ENCODE measurements at regions not wholly inside any gene's neighbourhood (a gene's known extent, or its start where the extent isn't known, plus 50 kb on each side); places are given as distances from the start of the nearest gene placed in this dataset.

- no peak for TF ChIP-seq CTCF (conservative IDR thresholded peaks at IDR 0.05)
- no peak overlapping the region for H3K27ac ChIP-seq
These were observed 246.1 kb downstream of the KCNRG start for GRCh38 chr13:50261130-50261901.

GRCh38 chr13:50267066-50267465 is 251.8 kb downstream of the KCNRG start:
- no peak for TF ChIP-seq CTCF (conservative IDR thresholded peaks at IDR 0.05)
- H3K27ac ChIP-seq, result no peak overlapping the region

GRCh38 chr13:50267917-50268316 is 252.7 kb downstream of the KCNRG start:
- no peak overlapping the region for H3K27ac ChIP-seq
- no peak for TF ChIP-seq CTCF (conservative IDR thresholded peaks at IDR 0.05)

GRCh38 chr13:50268500-50268899 is 253.3 kb downstream of the KCNRG start:
- TF ChIP-seq CTCF (conservative IDR thresholded peaks at IDR 0.05), result no peak
- no peak overlapping the region for H3K27ac ChIP-seq

GRCh38 chr13:50274181-50274580 is 258.9 kb downstream of the KCNRG start:
- H3K27ac ChIP-seq, result no peak overlapping the region
- no peak for TF ChIP-seq CTCF (conservative IDR thresholded peaks at IDR 0.05)

- peak; percentile 34 for TF ChIP-seq CTCF (conservative IDR thresholded peaks at IDR 0.05)
These were observed 260.3 kb downstream of the KCNRG start for GRCh38 chr13:50275392-50276063.

GRCh38 chr13:50276550-50276949 is 261.3 kb downstream of the KCNRG start:
- TF ChIP-seq CTCF (conservative IDR thresholded peaks at IDR 0.05), result no peak
- no peak overlapping the region for H3K27ac ChIP-seq

More at GRCh38 chr13:50275392-50276063, 260.3 kb downstream of the KCNRG start:
- no peak overlapping the region; the same call in 1 of the 2 replicates for H3K27ac ChIP-seq
